Neuronal stem cell (in vitro differentiated cells): ENCODE measurements at regions not wholly inside any gene's neighbourhood (a gene's known extent, or its start where the extent isn't known, plus 50 kb on each side); places are given as distances from the start of the nearest gene placed in this dataset.

Experiments
- DNase-seq: peaks from one replicate; pipeline ENCODE4 v3.0.0-alpha.2; 2013; ENCODE audit warnings: low spot score
- H2AFZ ChIP-seq: one replicate; pipeline ENCODE4 v1.6.1; 2013; ENCODE audit warnings: mild to moderate bottlenecking, low read length, inconsistent platforms
- H2AK5ac ChIP-seq: 2 replicates; pipeline ENCODE4 v1.6.1; 2013; ENCODE audit warnings: low read depth, mild to moderate bottlenecking, inconsistent platforms, low read length, moderate library complexity, mixed read lengths
- H2BK120ac ChIP-seq: 2 replicates; pipeline ENCODE4 v1.6.1; 2013; ENCODE audit warnings: low read depth, mild to moderate bottlenecking, inconsistent platforms, low read length, moderate library complexity, mixed read lengths
- H2BK12ac ChIP-seq: one replicate; pipeline ENCODE4 v1.6.1; 2013; ENCODE audit warnings: low read length, inconsistent platforms
- H2BK15ac ChIP-seq: 2 replicates; pipeline ENCODE4 v1.6.1; 2013; ENCODE audit warnings: mild to moderate bottlenecking, low read length, inconsistent platforms, mixed read lengths
- H2BK5ac ChIP-seq: one replicate; pipeline ENCODE4 v1.6.1; 2013; ENCODE audit warnings: inconsistent platforms, mild to moderate bottlenecking, low read length, moderate library complexity
- H3K14ac ChIP-seq: one replicate; pipeline ENCODE4 v1.6.1; 2013; ENCODE audit warnings: low read length, inconsistent platforms
- H3K18ac ChIP-seq: 2 replicates; pipeline ENCODE4 v1.6.1; 2013; ENCODE audit warnings: low read length, inconsistent platforms
- H3K23ac ChIP-seq: 2 replicates; pipeline ENCODE4 v1.6.1; 2013; ENCODE audit warnings: low read depth, mild to moderate bottlenecking, mixed read lengths, low read length, inconsistent platforms; ENCODE audit not compliant: poor library complexity
- H3K27ac ChIP-seq: replicated peaks from 3 replicates; pipeline ENCODE4 v1.5.1; 2013; ENCODE audit warnings: low read length, inconsistent platforms
- H3K27me3 ChIP-seq, 3 experiments: 2 replicates each; pipeline ENCODE4 v1.6.1; 2013; ENCODE audit warnings: low read length in 3 of 3, mild to moderate bottlenecking in 2 of 3, inconsistent platforms in 1 of 3, low read depth in 1 of 3, mixed read lengths in 1 of 3, moderate library complexity in 1 of 3; ENCODE audit not compliant: control insufficient read depth in 3 of 3, insufficient read depth in 3 of 3
- H3K36me3 ChIP-seq, 2 donors: replicated peaks in 1 of 2; 2 replicates each; pipeline ENCODE4 v1.6.1; 2013; ENCODE audit warnings: low read length in 2 of 2; ENCODE audit not compliant: control insufficient read depth in 2 of 2, insufficient read depth in 2 of 2
- H3K4ac ChIP-seq: 2 replicates; pipeline ENCODE4 v1.6.1; 2013; ENCODE audit warnings: inconsistent platforms, mild to moderate bottlenecking, low read length, moderate library complexity
- H3K4me1 ChIP-seq, 2 donors: 1 replicate in 1 of 2; 2 replicates in 1 of 2; pipeline ENCODE4 v1.6.1; 2013; ENCODE audit warnings: low read length in 2 of 2, low read depth in 1 of 2; ENCODE audit not compliant: control insufficient read depth in 2 of 2, insufficient read depth in 1 of 2
- H3K4me2 ChIP-seq: one replicate; pipeline ENCODE4 v1.6.1; 2013; ENCODE audit warnings: mild to moderate bottlenecking, low read length, inconsistent platforms; ENCODE audit not compliant: insufficient read depth, poor library complexity, severe bottlenecking
- H3K4me3 ChIP-seq, 2 donors: 2 replicates each; pipeline ENCODE4 v1.5.1; 2013; ENCODE audit warnings: low read length in 2 of 2, mild to moderate bottlenecking in 2 of 2, inconsistent platforms in 1 of 2, moderate library complexity in 1 of 2
- H3K79me1 ChIP-seq: one replicate; pipeline ENCODE4 v1.6.1; 2013; ENCODE audit warnings: low read depth, mild to moderate bottlenecking, inconsistent platforms, low read length, moderate library complexity
- H3K9ac ChIP-seq: one replicate; pipeline ENCODE4 v1.6.1; 2013; ENCODE audit warnings: mild to moderate bottlenecking, low read depth, low read length, inconsistent platforms; ENCODE audit not compliant: poor library complexity
- H3K9me3 ChIP-seq, 2 donors: replicated peaks in 1 of 2; 2 replicates each; pipeline versions ENCODE3 to v1.6.1; 2013; ENCODE audit warnings: low read length in 2 of 2, mild to moderate bottlenecking in 2 of 2, inconsistent platforms in 1 of 2, low read depth in 1 of 2, mixed read lengths in 1 of 2, moderate library complexity in 1 of 2; ENCODE audit not compliant: control insufficient read depth in 2 of 2, insufficient read depth in 1 of 2
- H4K8ac ChIP-seq: one replicate; pipeline ENCODE4 v1.6.1; 2013; ENCODE audit warnings: low read depth, mild to moderate bottlenecking, inconsistent platforms, low read length, moderate library complexity
- H4K91ac ChIP-seq: one replicate; pipeline ENCODE4 v1.6.1; 2013; ENCODE audit warnings: low read length, low read depth, mild to moderate bottlenecking, inconsistent platforms; ENCODE audit not compliant: poor library complexity
- WGBS, 2 donors: extraction: QIAGEN DNeasy Blood & Tissue Kit; methylation state at CpG; one replicate each; pipeline ENCODE4 v1.1.7; 2013; ENCODE audit warnings: missing lambda C conversion rate in 2 of 2, mixed read lengths in 1 of 2; ENCODE audit not compliant: insufficient read length in 2 of 2, insufficient replicate concordance in 1 of 2; ENCODE audit errors: extremely low coverage in 2 of 2; 5-methylcytosine and 5-hydroxymethylcytosine counted together

DNA sequence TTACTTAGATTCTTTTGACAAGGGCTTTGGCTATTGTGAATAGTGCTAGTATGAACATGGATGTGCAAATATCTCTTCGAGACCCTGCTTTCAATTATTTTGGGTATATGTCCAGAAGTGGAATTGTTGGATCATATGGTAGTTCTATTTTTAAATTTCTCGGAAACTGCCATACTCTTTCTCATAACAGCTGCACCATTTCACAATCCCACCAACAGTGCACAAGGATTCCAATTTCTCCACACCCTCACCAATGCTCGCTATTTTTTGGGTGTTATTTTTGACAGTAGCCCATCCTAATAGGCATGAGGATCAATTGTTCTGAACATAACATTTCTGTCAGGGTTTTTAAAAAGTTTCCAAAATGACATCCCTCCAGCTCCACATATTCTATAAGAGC, 69.2 kb upstream of the ESR1 start:
- H2BK15ac ChIP-seq = no peak overlapping the region
- no peaks in the 10 kb centered on the region for H3K9me3 ChIP-seq
- H3K18ac ChIP-seq = no peak overlapping the region
- DNase-seq = no peak
- no peaks in the 10 kb centered on the region for H3K79me1 ChIP-seq
- WGBS, 2 donors = no CpG with 5 or more reads among the region's 3 CpGs
- H3K14ac ChIP-seq = no peak overlapping the region
- no peak overlapping the region for H2BK5ac ChIP-seq
- no peak overlapping the region for H3K9ac ChIP-seq
- no peak overlapping the region for H4K91ac ChIP-seq
- no peaks in the 10 kb centered on the region for H3K36me3 ChIP-seq
- H4K8ac ChIP-seq = no peak overlapping the region
- H3K4me3 ChIP-seq = no peak overlapping the region
- no peak overlapping the region for H2AK5ac ChIP-seq
- H2BK120ac ChIP-seq = no peak overlapping the region
- H3K27ac ChIP-seq = no peak overlapping the region
- H3K4me2 ChIP-seq = no peak overlapping the region
- no peak overlapping the region for H3K4ac ChIP-seq
- H3K4me1 ChIP-seq = no peaks in the 10 kb centered on the region
- H2AFZ ChIP-seq = no peak overlapping the region
- H3K27me3 ChIP-seq = no peaks in the 10 kb centered on the region
- no peak overlapping the region for H3K23ac ChIP-seq
- no peak overlapping the region for H2BK12ac ChIP-seq

DNA sequence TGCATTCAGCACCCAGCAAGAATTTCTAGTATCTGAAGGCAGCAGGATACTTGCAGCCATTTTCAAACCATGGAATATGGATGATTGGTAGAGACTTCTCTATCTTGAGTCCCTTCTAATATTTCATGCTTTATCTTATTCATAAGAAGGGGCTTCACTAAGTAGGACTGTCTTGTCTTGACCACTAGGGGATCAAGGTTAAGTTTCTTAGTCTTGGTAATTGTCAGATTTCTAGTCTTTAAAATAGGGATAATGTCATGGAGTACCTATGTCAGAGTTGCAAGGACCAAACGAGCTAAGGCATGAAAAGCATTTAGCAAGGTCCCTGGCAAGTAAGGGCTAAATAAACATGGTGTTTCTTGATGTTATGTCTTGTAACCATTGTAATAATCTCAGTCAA, 68.5 kb upstream of the ESR1 start:
- no peak overlapping the region for H3K18ac ChIP-seq
- no peak overlapping the region for H3K27ac ChIP-seq
- no peak overlapping the region for H3K9ac ChIP-seq
- H3K4ac ChIP-seq = no peak overlapping the region
- no peaks in the 10 kb centered on the region for H3K27me3 ChIP-seq
- H3K79me1 ChIP-seq = no peaks in the 10 kb centered on the region
- no peaks in the 10 kb centered on the region for H3K9me3 ChIP-seq
- no peak overlapping the region for H3K4me3 ChIP-seq
- no peak overlapping the region for H2BK12ac ChIP-seq
- H3K4me1 ChIP-seq = no peaks in the 10 kb centered on the region
- H3K36me3 ChIP-seq = no peaks in the 10 kb centered on the region
- H3K14ac ChIP-seq = no peak overlapping the region
- no peak overlapping the region for H2BK120ac ChIP-seq
- no peak overlapping the region for H4K8ac ChIP-seq
- H3K23ac ChIP-seq = no peak overlapping the region
- no peak overlapping the region for H4K91ac ChIP-seq
- no peak overlapping the region for H2AK5ac ChIP-seq
- no peak overlapping the region for H3K4me2 ChIP-seq
- no CpG with 5 or more reads among the region's 1 CpG for WGBS, 2 donors
- no peak overlapping the region for H2BK5ac ChIP-seq
- H2AFZ ChIP-seq = no peak overlapping the region
- H2BK15ac ChIP-seq = no peak overlapping the region
- no peak for DNase-seq

DNA sequence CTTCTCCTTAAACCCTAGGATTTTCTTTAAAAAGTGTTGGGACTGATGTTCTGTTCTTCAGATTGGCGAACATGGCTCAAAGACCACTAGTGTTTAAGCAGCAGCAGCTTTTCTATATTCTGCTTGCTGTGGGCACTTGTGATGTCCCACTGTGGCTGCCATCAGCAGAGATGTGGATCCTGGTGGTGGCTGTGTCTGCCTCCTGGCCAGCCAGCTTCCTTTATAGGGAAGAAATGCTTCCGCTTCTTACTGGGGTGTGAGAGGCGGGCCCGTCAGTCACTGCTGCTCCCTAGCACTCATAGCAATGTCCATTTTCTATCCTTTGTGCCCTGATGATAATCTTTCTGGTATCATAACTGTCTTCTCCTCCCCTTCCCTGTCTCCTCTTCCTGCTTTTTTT, 66.7 kb upstream of the ESR1 start:
- Histone ChIP-seq H3K27me3 (no peaks in the 10 kb centered on the region), H3K4me3 (no peak overlapping the region), H2AK5ac (no peak overlapping the region), H4K91ac (no peak overlapping the region), H4K8ac (no peak overlapping the region), H3K9ac (no peak overlapping the region), H2BK5ac (no peak overlapping the region), H3K9me3 (no peaks in the 10 kb centered on the region), H3K4me2 (no peak overlapping the region), H3K36me3 (no peaks in the 10 kb centered on the region), H2BK120ac (no peak overlapping the region), H3K4ac (no peak overlapping the region), H2AFZ (no peak overlapping the region), H2BK12ac (no peak overlapping the region), H3K14ac (no peak overlapping the region), H3K18ac (no peak overlapping the region), H3K27ac (no peak overlapping the region), H2BK15ac (no peak overlapping the region), H3K4me1 (no peaks in the 10 kb centered on the region), H3K79me1 (no peaks in the 10 kb centered on the region), H3K23ac (no peak overlapping the region)
- no peak for DNase-seq
- no CpG with 5 or more reads among the region's 4 CpGs for WGBS, 2 donors

DNA sequence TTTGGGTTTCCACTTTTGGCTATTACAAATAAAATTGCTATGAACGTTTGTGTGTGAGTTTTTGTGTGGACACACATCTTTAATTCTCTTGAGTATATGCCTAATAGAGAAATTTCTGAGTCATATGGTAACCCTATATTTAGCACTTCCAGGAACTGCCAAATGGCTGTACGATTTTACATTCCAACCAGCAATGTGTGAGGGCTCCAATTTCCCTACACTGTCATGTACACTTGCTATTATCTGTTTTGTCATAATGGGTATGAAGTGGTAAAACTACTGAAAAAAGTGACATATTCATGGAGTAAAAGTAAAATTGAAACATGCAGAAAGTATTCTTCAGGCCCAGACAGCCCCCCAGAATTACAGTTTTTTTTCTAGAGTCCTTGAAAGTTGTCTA, 59.6 kb upstream of the ESR1 start:
- Histone ChIP-seq H3K36me3 (no peaks in the 10 kb centered on the region), H3K23ac (no peak overlapping the region)

More for the DNA sequence above, 59.6 kb upstream of the ESR1 start:
- Histone ChIP-seq H3K4me2 (no peak overlapping the region), H3K4ac (no peak overlapping the region), H2BK5ac (no peak overlapping the region), H3K27me3 (no peaks in the 10 kb centered on the region), H4K8ac (no peak overlapping the region), H3K4me3 (no peak overlapping the region), H3K14ac (no peak overlapping the region), H2AFZ (no peak overlapping the region), H2BK15ac (no peak overlapping the region), H4K91ac (no peak overlapping the region), H2BK12ac (no peak overlapping the region), H3K79me1 (no peaks in the 10 kb centered on the region), H2BK120ac (no peak overlapping the region), H3K9ac (no peak overlapping the region), H3K9me3 (no peaks in the 10 kb centered on the region), H3K27ac (no peak overlapping the region), H3K4me1 (no peaks in the 10 kb centered on the region), H2AK5ac (no peak overlapping the region), H3K18ac (no peak overlapping the region)
- DNase-seq = no peak
- no CpG with 5 or more reads among the region's 2 CpGs for WGBS, 2 donors
